GM21786 (cell line): ENCODE measurements at regions not wholly inside any gene's neighbourhood (a gene's known extent, or its start where the extent isn't known, plus 50 kb on each side); places are given as distances from the start of the nearest gene placed in this dataset.

Experiments
- ATAC-seq: cut with Tn5 transposase; IDR thresholded peaks from one replicate; pipeline ENCODE4 v1.9.1; 2021; ENCODE audit not compliant: unreplicated experiment

GRCh38 chr14:76599559-76600287, 161.5 kb upstream of the VASH1 start:
- ATAC-seq = no peak

GRCh38 chr14:76603713-76604112, 157.6 kb upstream of the VASH1 start:
- ATAC-seq = no peak

- no peak for ATAC-seq
Observed at GRCh38 chr14:76607510-76607909, 153.8 kb upstream of the VASH1 start.

GRCh38 chr14:76612654-76613053, 148.6 kb upstream of the VASH1 start:
- no peak for ATAC-seq

GRCh38 chr14:76613616-76614015, 147.7 kb upstream of the VASH1 start:
- ATAC-seq = no peak

- ATAC-seq = no peak
Observed at GRCh38 chr14:76615331-76615730, 145.9 kb upstream of the VASH1 start.

- no peak for ATAC-seq
Observed at GRCh38 chr14:76617440-76617839, 143.8 kb upstream of the VASH1 start.

- no peak for ATAC-seq
Observed at GRCh38 chr14:76636602-76637001, 124.7 kb upstream of the VASH1 start.

DNA sequence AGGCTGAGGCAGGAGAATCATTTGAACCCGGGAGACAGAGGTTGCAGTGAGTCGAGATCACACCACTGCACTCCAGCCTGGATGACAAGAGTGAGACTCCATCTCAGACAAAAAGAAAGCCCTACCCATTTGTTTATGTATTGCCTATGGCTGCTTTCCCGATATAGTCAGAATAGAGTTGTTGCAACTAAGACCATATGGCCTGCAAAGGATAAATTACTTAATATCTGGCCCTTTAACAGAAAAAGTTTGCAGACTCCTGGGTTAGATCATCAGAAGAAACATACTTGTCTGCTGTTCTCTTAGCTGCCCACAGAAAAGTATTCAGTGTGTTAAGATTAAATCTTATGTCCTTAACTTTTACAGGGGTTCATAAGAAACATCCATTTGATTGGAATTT, 122.4 kb upstream of the VASH1 start:
- no peak for ATAC-seq

GRCh38 chr14:76639606-76640229, 121.5 kb upstream of the VASH1 start:
- no peak for ATAC-seq

GRCh38 chr14:76640923-76641395, 120.3 kb upstream of the VASH1 start:
- ATAC-seq = no peak

GRCh38 chr14:76641541-76641940, 119.7 kb upstream of the VASH1 start:
- no peak for ATAC-seq

DNA sequence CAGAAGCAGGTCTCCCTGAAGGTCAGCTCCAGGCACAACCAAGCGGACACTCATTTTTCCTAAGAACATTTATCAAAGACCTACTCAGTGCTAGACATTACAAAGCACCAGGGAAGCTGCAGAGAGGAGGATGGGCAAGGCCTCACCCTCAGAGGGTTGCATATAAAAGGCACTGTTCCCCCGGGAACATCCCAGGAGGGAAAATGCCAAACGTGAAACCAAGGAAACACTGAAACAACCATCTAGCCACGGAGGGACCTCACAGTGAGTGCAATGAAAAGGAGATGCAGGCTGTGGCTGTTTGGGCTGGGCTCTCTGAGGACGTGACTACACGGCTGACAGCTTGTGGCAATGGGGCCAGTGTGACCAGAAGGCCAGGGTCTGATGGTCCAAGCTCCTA, 117.4 kb upstream of the VASH1 start:
- no peak for ATAC-seq

- ATAC-seq = no peak
Observed at GRCh38 chr14:76644855-76645518, 116.3 kb upstream of the VASH1 start.

GRCh38 chr14:76647697-76648298, 113.5 kb upstream of the VASH1 start:
- ATAC-seq = peak; percentile 45

- no peak for ATAC-seq
Observed at GRCh38 chr14:76651410-76652055, 109.7 kb upstream of the VASH1 start.

DNA sequence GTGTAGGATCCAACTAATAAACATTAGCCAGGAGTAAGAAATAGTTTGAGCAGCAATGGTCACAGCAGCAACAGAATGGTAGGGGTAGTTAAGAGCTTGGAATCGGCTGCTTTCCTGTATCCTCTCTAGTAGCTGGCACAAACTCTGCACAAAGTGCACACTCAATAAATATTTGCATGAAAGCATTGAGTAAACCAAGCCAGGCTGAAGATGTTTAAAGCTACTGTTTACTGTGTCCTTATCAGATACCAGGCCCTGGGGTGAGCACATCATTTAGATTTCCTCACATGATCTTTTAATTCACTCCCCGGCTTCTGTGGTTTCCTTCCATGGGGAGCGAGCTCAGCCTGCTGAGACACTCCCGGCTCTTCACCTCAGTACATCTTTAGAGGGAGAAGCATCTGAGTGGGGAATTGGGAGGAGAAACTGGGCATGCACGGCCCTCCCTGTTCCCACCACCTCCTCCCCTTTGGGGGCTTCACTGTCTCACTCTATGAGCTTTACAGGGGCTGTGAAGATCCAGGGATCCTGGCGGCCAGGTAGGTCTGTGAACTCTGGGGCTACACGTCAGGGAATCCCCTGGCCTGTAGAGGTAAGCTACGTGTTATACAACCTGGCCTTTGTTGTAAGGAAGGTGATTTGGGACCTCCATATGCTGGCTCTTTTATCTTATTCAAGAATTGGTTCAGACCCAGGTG, 107.2 kb upstream of the VASH1 start:
- ATAC-seq = no peak

DNA sequence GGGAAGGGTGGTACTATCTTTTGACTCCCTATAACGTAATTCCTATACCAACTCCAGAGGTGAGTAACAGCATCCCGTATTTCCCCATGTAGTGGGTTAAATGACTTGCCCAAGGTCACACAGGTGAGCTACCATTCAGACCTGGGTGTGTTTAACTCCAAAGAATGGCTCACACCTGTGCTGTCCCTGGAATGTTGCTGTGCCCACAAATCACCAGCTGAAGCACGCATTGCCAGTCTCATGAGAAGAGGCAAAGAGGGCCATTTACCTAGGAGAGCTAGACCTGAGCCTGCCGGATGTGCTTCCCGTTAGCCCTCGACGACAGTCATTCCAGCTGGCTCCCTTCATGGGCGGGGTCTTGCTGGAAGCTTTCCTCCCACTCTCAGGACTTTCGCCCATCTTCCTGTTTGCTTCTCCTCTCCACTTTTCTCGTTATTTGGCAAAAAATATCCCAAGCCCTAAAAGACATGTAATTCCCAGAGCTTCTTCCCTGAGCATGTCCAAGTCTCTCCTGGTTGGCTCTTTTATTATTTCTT, 106.6 kb upstream of the VASH1 start:
- no peak for ATAC-seq

DNA sequence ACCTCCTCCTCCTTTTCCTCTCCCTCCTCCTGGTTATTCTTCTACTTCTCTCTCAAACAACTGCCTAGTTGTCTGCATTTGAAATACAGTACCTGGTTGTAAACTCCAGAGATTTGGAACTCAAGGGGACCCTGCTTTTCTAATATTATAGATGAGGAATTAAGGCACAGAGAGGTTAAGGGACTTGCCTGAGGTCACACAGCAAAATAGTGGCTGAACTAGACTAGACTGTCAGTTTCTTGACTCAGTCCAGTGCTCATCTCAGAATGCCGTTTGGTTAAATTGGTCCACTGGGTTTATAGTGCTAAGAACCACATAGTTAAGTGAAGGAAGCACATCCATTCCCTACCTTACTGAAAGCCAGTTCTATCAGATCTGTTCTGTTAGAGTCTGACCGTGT, 105.9 kb upstream of the VASH1 start:
- ATAC-seq = no peak

DNA sequence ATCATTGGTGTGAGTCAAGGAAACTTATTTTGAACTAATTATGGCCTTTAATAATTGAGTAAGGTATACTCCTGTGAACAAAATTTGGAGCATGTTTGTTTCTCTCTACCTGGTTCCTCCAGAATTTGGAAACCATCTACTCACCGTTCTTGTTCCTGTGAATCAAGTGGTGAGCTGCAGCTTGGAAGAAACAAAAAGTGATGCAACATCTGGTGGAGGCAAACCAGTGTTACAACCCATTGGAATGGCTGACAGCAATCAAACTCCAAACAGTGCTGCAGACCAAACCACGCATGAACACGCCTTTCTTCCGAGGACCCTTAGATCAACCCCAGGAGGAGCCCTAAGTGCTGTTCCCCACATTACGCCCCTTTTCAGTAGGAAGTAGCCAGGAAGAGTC, 104.7 kb upstream of the VASH1 start:
- ATAC-seq = no peak
